Subcutaneous abdominal adipose tissue (tissue), 5 donors: ENCODE measurements at regions not wholly inside any gene's neighbourhood (a gene's known extent, or its start where the extent isn't known, plus 50 kb on each side); places are given as distances from the start of the nearest gene placed in this dataset.

Source experiments
- H3K27ac ChIP-seq: one replicate; pipeline ENCODE4 v1.7.0; 2013; ENCODE audit warnings: low read depth, mild to moderate bottlenecking, inconsistent platforms, low read length, moderate library complexity
- H3K27me3 ChIP-seq, 5 donors: one replicate each; pipeline ENCODE4 v1.7.0; 2013; ENCODE audit warnings: low read length in 5 of 5, inconsistent platforms in 1 of 5; ENCODE audit not compliant: control insufficient read depth in 5 of 5, insufficient read depth in 4 of 5
- H3K36me3 ChIP-seq, 5 donors: one replicate each; pipeline ENCODE4 v1.7.0; 2013; ENCODE audit warnings: low read length in 5 of 5; ENCODE audit not compliant: control insufficient read depth in 5 of 5, insufficient read depth in 5 of 5
- H3K4me1 ChIP-seq, 5 donors: one replicate each; pipeline ENCODE4 v1.7.0; 2013; ENCODE audit warnings: low read length in 5 of 5, mild to moderate bottlenecking in 3 of 5, moderate library complexity in 1 of 5; ENCODE audit not compliant: control insufficient read depth in 5 of 5, insufficient read depth in 5 of 5
- H3K4me3 ChIP-seq, 5 donors: one replicate each; pipeline ENCODE4 v1.7.0; 2013; ENCODE audit warnings: low read length in 5 of 5, low read depth in 1 of 5
- H3K9ac ChIP-seq, 5 donors: one replicate each; pipeline ENCODE4 v1.7.0; 2013; ENCODE audit warnings: low read length in 5 of 5, mild to moderate bottlenecking in 4 of 5, moderate library complexity in 3 of 5
- H3K9me3 ChIP-seq, 5 donors: one replicate each; pipeline ENCODE4 v1.7.0; 2013; ENCODE audit warnings: low read length in 5 of 5; ENCODE audit not compliant: control insufficient read depth in 5 of 5
- donor health status: healthy.
- donor health status: healthy.
- donor health status: healthy.
- donor health status: healthy.
- donor health status: healthy.

- Histone ChIP-seq H3K27me3 (no peaks in the 10 kb centered on the region), H3K4me1 (no peaks in the 10 kb centered on the region), H3K9ac (no peak overlapping the region), H3K36me3 (no peaks in the 10 kb centered on the region), H3K4me3 (no peak overlapping the region), H3K9me3 (no peaks in the 10 kb centered on the region), H3K27ac (no peak overlapping the region)
Observed at GRCh38 chr6:121020656-121021055, 313.6 kb downstream of the TBC1D32 start.

DNA sequence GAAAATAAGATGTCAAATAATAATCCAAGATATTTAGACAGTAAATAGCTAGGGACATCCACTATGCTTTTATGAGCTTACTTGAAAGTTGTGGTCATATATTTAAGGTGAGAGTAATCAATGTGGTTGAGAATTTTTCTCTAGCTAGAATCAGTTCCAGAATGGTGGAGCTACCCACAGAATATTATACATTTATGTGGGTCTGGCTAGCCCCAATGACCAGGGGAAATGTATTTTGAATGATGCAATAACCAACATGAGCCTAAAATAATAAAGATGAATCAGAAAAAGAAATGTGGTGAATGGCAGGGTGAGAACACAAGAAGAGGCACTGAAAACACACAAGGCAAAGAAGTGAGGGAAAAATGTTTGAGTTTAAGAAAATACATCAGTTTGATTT is 325.7 kb downstream of the TBC1D32 start:
- Histone ChIP-seq H3K4me3 (no peak overlapping the region), H3K27ac (no peak overlapping the region), H3K9me3 (peaks cover 0 to 4% (median 3%) of the 10 kb centered on the region in 5 donors), H3K36me3 (no peaks in the 10 kb centered on the region), H3K4me1 (no peaks in the 10 kb centered on the region), H3K27me3 (no peaks in the 10 kb centered on the region), H3K9ac (no peak overlapping the region)

DNA sequence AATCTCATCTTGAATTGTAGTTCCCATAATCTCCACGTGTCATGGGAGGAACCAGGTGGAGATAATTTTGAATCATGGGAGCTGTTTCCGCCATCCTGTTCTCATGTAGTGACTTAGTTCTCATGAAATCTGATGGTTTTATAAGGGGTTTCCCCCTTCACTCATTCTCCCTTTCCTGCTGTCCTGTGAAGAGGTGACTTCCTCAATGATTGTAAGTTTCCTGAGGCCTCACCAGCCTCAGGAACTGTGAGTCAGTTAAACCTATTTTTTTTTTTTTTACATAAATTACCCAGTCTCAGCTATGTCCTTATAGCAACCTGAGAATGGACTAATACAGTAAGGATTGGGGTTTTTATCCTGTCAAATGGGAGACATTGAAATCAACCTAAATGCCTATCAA is 328.3 kb downstream of the TBC1D32 start:
- H3K4me1 ChIP-seq, result no peaks in the 10 kb centered on the region
- peaks cover 0 to 7% (median 5%) of the 10 kb centered on the region in 5 donors for H3K9me3 ChIP-seq
- no peak overlapping the region for H3K4me3 ChIP-seq
- no peaks in the 10 kb centered on the region for H3K36me3 ChIP-seq
- H3K9ac ChIP-seq, result no peak overlapping the region
- H3K27me3 ChIP-seq, result no peaks in the 10 kb centered on the region
- no peak overlapping the region for H3K27ac ChIP-seq

DNA sequence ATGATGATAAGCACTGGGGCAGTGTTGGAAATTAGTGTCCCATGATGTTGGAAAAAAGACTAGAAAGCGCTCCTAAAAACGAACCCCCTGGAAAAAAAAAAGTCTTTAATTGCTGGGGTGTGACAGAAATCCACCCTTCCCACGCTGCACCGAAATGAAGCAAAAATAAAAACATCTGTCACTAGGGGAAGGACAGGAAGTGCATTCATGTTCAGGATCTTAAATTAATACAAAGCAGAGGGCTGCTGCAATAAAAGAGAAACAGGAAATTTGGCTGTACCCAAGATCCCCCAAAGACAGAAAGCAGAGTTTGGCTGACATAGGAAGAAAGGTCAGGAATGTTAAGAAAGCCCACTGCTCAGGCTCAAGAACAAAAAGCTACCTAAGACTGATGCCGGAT is 333.9 kb downstream of the TBC1D32 start:
- peaks cover 0 to 9% (median 0%) of the 10 kb centered on the region in 5 donors for H3K4me1 ChIP-seq
- no peaks in the 10 kb centered on the region for H3K36me3 ChIP-seq
- H3K27ac ChIP-seq, result no peak overlapping the region
- H3K9me3 ChIP-seq, result peaks cover 0 to 7% (median 5%) of the 10 kb centered on the region in 5 donors
- H3K9ac ChIP-seq, result no peak overlapping the region
- H3K4me3 ChIP-seq, result no peak overlapping the region
- no peaks in the 10 kb centered on the region for H3K27me3 ChIP-seq

GRCh38 chr6:120996340-120996739 is 337.9 kb downstream of the TBC1D32 start:
- H3K27ac ChIP-seq, result no peak overlapping the region
- H3K9me3 ChIP-seq, result no peaks in the 10 kb centered on the region
- H3K4me3 ChIP-seq, result no peak overlapping the region
- H3K9ac ChIP-seq, result no peak overlapping the region
- peaks cover 0 to 9% (median 0%) of the 10 kb centered on the region in 5 donors for H3K4me1 ChIP-seq
- no peaks in the 10 kb centered on the region for H3K36me3 ChIP-seq
- no peaks in the 10 kb centered on the region for H3K27me3 ChIP-seq

- Histone ChIP-seq H3K4me3 (no peak overlapping the region), H3K36me3 (no peaks in the 10 kb centered on the region), H3K4me1 (no peaks in the 10 kb centered on the region), H3K27ac (no peak overlapping the region), H3K9me3 (no peaks in the 10 kb centered on the region), H3K9ac (no peak overlapping the region), H3K27me3 (no peaks in the 10 kb centered on the region)
Observed at GRCh38 chr6:120994573-120994967, 339.7 kb downstream of the TBC1D32 start.

DNA sequence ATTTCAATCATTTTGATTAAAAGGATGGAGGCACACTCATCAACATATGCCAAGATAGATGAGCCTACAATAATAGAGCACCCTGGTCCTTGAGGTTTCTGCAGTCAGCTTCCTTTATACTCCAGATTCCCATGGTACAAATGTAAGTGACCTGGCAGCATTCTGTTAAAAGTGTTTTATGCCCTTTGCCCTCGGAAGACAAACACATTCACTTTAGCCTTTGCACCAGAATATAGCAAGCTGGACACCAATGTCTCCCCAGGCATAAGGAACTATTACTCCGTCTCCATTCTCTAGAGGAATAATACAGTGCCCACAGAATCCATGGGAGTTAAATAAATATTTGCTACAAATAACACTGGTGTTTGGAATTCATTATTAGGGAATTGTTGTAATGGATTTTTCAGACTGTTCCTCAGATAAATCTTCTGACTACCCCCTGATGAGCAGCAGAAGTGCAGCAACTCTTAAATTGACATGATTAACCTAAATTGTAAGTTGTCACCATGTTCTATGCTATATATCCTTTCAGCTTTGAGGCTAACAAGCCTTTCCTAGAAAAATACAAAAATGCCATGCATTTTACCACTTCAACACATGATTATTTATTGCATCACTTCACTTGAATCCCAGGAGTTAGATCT is 340.2 kb downstream of the TBC1D32 start:
- Histone ChIP-seq H3K4me1 (no peaks in the 10 kb centered on the region), H3K36me3 (no peaks in the 10 kb centered on the region), H3K27me3 (no peaks in the 10 kb centered on the region), H3K9me3 (no peaks in the 10 kb centered on the region), H3K27ac (no peak overlapping the region), H3K9ac (no peak overlapping the region), H3K4me3 (no peak overlapping the region)

DNA sequence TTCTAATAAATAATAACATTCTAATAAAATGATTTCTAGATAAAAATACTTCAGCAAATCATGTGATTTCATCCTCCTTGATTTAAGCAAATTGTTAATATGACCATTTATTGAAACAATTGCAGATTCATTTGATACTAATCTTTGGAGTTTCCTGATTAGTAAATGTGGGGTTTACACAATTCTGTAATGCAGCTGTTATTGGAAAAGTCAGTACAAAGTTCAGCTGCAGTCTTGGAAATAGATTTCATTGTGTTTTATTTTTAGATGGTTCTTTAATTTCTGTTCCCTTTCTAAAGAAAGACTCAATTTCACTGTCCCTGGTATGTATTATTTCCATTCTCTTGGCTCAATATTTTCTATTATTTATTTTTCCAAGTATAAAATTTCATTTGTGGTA is 342.0 kb downstream of the TBC1D32 start:
- no peaks in the 10 kb centered on the region for H3K4me1 ChIP-seq
- H3K36me3 ChIP-seq, result no peaks in the 10 kb centered on the region
- no peak overlapping the region for H3K27ac ChIP-seq
- no peaks in the 10 kb centered on the region for H3K9me3 ChIP-seq
- H3K4me3 ChIP-seq, result no peak overlapping the region
- H3K9ac ChIP-seq, result no peak overlapping the region
- H3K27me3 ChIP-seq, result no peaks in the 10 kb centered on the region

DNA sequence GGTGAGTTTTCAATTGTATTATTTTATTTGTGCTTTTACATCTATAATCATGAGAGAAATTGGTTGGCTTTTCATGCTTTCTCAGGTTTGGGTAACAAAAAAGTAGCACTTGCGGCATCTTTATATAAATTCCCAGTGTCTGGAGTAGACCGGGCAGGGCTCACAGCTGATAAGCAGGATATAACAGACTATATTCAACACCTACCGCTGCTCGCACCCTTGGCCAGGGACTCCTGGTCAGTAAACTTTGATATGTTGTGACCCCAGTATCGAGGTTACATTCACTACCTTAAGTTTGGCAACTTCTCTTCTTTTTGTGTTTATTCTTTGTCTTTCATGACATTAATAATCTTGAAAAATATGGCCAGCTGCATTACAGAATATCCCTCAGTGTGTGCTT is 343.4 kb downstream of the TBC1D32 start:
- no peaks in the 10 kb centered on the region for H3K9me3 ChIP-seq
- H3K36me3 ChIP-seq, result no peaks in the 10 kb centered on the region
- H3K27me3 ChIP-seq, result no peaks in the 10 kb centered on the region
- H3K4me1 ChIP-seq, result no peaks in the 10 kb centered on the region
- H3K4me3 ChIP-seq, result no peak overlapping the region
- no peak overlapping the region for H3K27ac ChIP-seq
- H3K9ac ChIP-seq, result no peak overlapping the region

DNA sequence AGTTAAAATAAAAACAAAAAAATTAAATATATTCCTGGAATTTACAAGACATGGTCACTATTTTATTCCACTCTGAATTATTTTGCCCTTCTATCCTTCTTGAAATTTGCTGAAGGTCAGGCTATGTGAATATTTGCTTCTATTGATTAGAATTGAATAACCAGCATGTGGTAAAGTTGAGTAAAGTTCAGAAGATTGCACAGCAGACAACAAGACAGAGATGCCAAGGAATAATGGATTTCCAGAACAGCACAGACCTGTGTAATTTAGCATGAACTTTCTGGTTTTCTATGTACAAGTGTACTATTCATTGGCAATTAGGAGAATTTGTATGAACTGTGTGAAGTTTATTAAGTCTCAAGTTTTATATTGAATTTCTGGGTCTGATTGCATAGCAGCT is 352.4 kb downstream of the TBC1D32 start:
- Histone ChIP-seq H3K9ac (no peak overlapping the region), H3K27me3 (no peaks in the 10 kb centered on the region), H3K36me3 (no peaks in the 10 kb centered on the region), H3K9me3 (no peaks in the 10 kb centered on the region), H3K4me1 (no peaks in the 10 kb centered on the region), H3K27ac (no peak overlapping the region), H3K4me3 (no peak overlapping the region)

- Histone ChIP-seq H3K27me3 (no peaks in the 10 kb centered on the region), H3K36me3 (no peaks in the 10 kb centered on the region), H3K27ac (no peak overlapping the region)
Observed at GRCh38 chr6:120966321-120966720, 368.0 kb downstream of the TBC1D32 start.

More at GRCh38 chr6:120966321-120966720, 368.0 kb downstream of the TBC1D32 start:
- H3K9ac ChIP-seq, result no peak overlapping the region
- no peak overlapping the region for H3K4me3 ChIP-seq
- H3K4me1 ChIP-seq, result no peaks in the 10 kb centered on the region
- H3K9me3 ChIP-seq, result peaks cover 0 to 5% (median 0%) of the 10 kb centered on the region in 5 donors
